Gastrocnemius medialis (tissue), 4 donors: ENCODE measurements at regions not wholly inside any gene's neighbourhood (a gene's known extent, or its start where the extent isn't known, plus 50 kb on each side); places are given as distances from the start of the nearest gene placed in this dataset.

Experiments used
- ATAC-seq, 2 donors: fragments of 150-250 bp; one replicate each; pipeline ENCODE4 v1.9.1; 2016
- DNase-seq, 2 donors: peaks; one replicate each; pipeline ENCODE4 v3.0.0-alpha.2; 2019
- H3K27ac ChIP-seq, 4 donors: fragments of 200-600 bp; sonication (generic); 1 replicate in 1 of 4; 2 replicates in 3 of 4; pipeline ENCODE4 v1.5.1; 2016 to 2018; ENCODE audit warnings: mild to moderate bottlenecking in 2 of 4, moderate library complexity in 1 of 4
- H3K27me3 ChIP-seq, 3 donors: fragments of 200-600 bp; sonication (generic) in 2 of 3; 1 replicate in 1 of 3; 2 replicates in 2 of 3; pipeline versions ENCODE4 v1.5.1 to v1.6.0; 2016 to 2019; ENCODE audit warnings: mild to moderate bottlenecking in 1 of 3, moderate library complexity in 1 of 3
- H3K36me3 ChIP-seq, 2 donors: fragments of 200-600 bp; sonication (generic) in 1 of 2; one replicate each; pipeline ENCODE4 v1.5.1; 2017 to 2018
- H3K4me1 ChIP-seq, 2 donors: fragments of 200-600 bp; sonication (generic) in 1 of 2; one replicate each; pipeline ENCODE4 v1.5.1; 2016 to 2017; ENCODE audit warnings: mild to moderate bottlenecking in 2 of 2
- H3K4me3 ChIP-seq, 4 donors: fragments of 200-600 bp; sonication (generic) in 3 of 4; 1 replicate in 1 of 4; 2 replicates in 3 of 4; pipeline ENCODE4 v1.5.1; 2016 to 2019; ENCODE audit warnings: mild to moderate bottlenecking in 2 of 4
- H3K9me3 ChIP-seq, 3 donors: fragments of 200-600 bp; sonication (generic) in 2 of 3; 1 replicate in 1 of 3; 2 replicates in 2 of 3; pipeline ENCODE4 v1.5.1; 2016 to 2019
- POLR2A ChIP-seq, 2 donors: fragments of 450-650 bp; IDR thresholded peaks; one replicate each; pipeline ENCODE4 v1.6.1; 2017; ENCODE audit warnings: antibody characterized with exemption in 2 of 2, mild to moderate bottlenecking in 2 of 2, moderate library complexity in 2 of 2
- in situ Hi-C, 4 donors: fragments of 200-750 bp; cut with MboI; loops; one replicate each; pipeline versions ENCODE4 v1.15.0 to v1.8.0; 2017; ENCODE audit warnings: low sequenced_read_pairs in 4 of 4
- intact Hi-C: fragments of 100-400 bp; cut with DNase I; formaldehyde crosslinking; loops from one replicate; pipeline ENCODE4 v1.15.1; 2023; ENCODE audit warnings: low total_unique reads
- TF ChIP-seq, protein P1 (sequence below), 5 experiments: fragments of 450-650 bp in 3 of 5; fragments of 200-600 bp in 2 of 5; sonication (generic) in 2 of 5; IDR thresholded peaks in 4 of 5; conservative IDR thresholded peaks in 1 of 5; 1 replicate in 4 of 5; 2 replicates in 1 of 5; pipeline ENCODE4 v1.5.1; 2016 to 2019; ENCODE audit warnings: antibody characterized with exemption in 5 of 5, mild to moderate bottlenecking in 3 of 5, moderate library complexity in 3 of 5

DNA sequence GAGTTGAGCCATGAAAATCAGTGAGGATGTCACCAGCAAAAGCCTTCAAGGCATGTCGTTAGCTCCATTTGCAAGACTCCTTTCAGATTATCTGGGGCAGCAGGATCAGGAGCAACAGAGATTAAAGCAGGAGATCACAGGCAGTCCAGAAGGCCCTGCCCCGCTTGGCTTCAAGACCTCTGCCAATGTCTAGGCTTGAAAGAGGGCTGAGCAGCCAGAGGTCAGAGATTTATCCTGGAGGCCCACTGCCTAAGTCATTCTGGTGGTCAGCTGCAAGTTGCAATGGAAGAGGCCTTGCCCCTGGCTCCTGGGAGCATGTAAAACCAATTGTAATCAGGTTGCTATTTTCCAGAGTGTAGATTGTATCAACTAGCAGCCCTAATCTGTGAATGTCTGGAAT is 416.5 kb downstream of the BCL11A start:
- ATAC-seq (no peak), DNase-seq (no peak)
- H3K27ac ChIP-seq: no peak overlapping the region
- H3K4me3 ChIP-seq: no peak overlapping the region
- H3K27me3 ChIP-seq: no peaks in the 10 kb centered on the region
- intact Hi-C loops (no loop called here), in situ Hi-C loops (no loop called here)
- no peaks in the 10 kb centered on the region for H3K36me3 ChIP-seq
- H3K9me3 ChIP-seq: no peaks in the 10 kb centered on the region
- TF ChIP-seq, protein P1, sequence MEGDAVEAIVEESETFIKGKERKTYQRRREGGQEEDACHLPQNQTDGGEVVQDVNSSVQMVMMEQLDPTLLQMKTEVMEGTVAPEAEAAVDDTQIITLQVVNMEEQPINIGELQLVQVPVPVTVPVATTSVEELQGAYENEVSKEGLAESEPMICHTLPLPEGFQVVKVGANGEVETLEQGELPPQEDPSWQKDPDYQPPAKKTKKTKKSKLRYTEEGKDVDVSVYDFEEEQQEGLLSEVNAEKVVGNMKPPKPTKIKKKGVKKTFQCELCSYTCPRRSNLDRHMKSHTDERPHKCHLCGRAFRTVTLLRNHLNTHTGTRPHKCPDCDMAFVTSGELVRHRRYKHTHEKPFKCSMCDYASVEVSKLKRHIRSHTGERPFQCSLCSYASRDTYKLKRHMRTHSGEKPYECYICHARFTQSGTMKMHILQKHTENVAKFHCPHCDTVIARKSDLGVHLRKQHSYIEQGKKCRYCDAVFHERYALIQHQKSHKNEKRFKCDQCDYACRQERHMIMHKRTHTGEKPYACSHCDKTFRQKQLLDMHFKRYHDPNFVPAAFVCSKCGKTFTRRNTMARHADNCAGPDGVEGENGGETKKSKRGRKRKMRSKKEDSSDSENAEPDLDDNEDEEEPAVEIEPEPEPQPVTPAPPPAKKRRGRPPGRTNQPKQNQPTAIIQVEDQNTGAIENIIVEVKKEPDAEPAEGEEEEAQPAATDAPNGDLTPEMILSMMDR (IDR thresholded peaks at IDR 0.05 in 4 of 5, conservative IDR thresholded peaks at IDR 0.05 in 1 of 5): no peak
- no peak for TF ChIP-seq POLR2A (IDR thresholded peaks at IDR 0.05)
- H3K4me1 ChIP-seq: no peaks in the 10 kb centered on the region

DNA sequence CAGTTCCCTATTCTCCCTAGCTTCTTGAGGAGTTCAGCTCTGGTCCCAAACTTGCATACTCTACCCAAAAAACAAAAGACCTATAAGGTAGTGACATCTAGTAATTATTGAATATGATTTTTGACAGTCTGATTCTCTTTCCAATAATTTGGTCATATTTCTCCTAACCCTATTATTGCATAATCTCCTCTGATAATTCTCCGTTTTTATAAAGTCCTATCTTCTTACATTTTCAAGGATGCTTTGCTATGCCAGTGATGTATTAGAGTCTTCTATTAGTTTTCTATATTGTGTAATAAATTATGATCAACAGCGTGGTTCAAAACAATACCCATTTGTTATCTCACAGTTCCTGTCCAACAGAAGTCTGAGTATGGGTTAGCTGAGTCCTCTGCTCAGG is 426.3 kb downstream of the BCL11A start:
- no peaks in the 10 kb centered on the region for H3K27me3 ChIP-seq
- H3K27ac ChIP-seq: no peak overlapping the region
- no peak overlapping the region for H3K4me3 ChIP-seq
- no peak for TF ChIP-seq POLR2A (IDR thresholded peaks at IDR 0.05)
- TF ChIP-seq, protein P1 (IDR thresholded peaks at IDR 0.05 in 4 of 5, conservative IDR thresholded peaks at IDR 0.05 in 1 of 5): no peak
- intact Hi-C loops (no loop called here), in situ Hi-C loops (no loop called here)
- no peaks in the 10 kb centered on the region for H3K9me3 ChIP-seq
- no peak for DNase-seq
- H3K4me1 ChIP-seq: no peaks in the 10 kb centered on the region
- H3K36me3 ChIP-seq: no peaks in the 10 kb centered on the region
- ATAC-seq: no peak

- no peak for TF ChIP-seq POLR2A (IDR thresholded peaks at IDR 0.05)
- TF ChIP-seq, protein P1 (IDR thresholded peaks at IDR 0.05 in 4 of 5, conservative IDR thresholded peaks at IDR 0.05 in 1 of 5): no peak
- ATAC-seq: no peak
- no peak for DNase-seq
- in situ Hi-C loops: no loop called here
- no peaks in the 10 kb centered on the region for H3K27me3 ChIP-seq
- no peak overlapping the region for H3K27ac ChIP-seq
- no peaks in the 10 kb centered on the region for H3K4me1 ChIP-seq
- no peaks in the 10 kb centered on the region for H3K9me3 ChIP-seq
- no peak overlapping the region for H3K4me3 ChIP-seq
- H3K36me3 ChIP-seq: no peaks in the 10 kb centered on the region
- intact Hi-C loops: no loop called here
Observed at GRCh38 chr2:60125611-60126426, 427.6 kb downstream of the BCL11A start.

- H3K4me3 ChIP-seq: no peak overlapping the region
- H3K4me1 ChIP-seq: no peaks in the 10 kb centered on the region
- no peaks in the 10 kb centered on the region for H3K27me3 ChIP-seq
- H3K27ac ChIP-seq: no peak overlapping the region
- TF ChIP-seq POLR2A (IDR thresholded peaks at IDR 0.05): no peak
- TF ChIP-seq, protein P1 (IDR thresholded peaks at IDR 0.05 in 4 of 5, conservative IDR thresholded peaks at IDR 0.05 in 1 of 5): no peak
- no peaks in the 10 kb centered on the region for H3K9me3 ChIP-seq
- H3K36me3 ChIP-seq: no peaks in the 10 kb centered on the region
- intact Hi-C loops: no loop called here
- DNase-seq: no peak
- no peak for ATAC-seq
- in situ Hi-C loops: no loop called here
Observed at GRCh38 chr2:60119778-60120177, 433.7 kb downstream of the BCL11A start.

- in situ Hi-C loops (no loop called here), intact Hi-C loops (no loop called here)
- no peaks in the 10 kb centered on the region for H3K4me1 ChIP-seq
- H3K27ac ChIP-seq: no peak overlapping the region
- H3K36me3 ChIP-seq: no peaks in the 10 kb centered on the region
- H3K4me3 ChIP-seq: no peak overlapping the region
- no peak for DNase-seq
- H3K9me3 ChIP-seq: no peaks in the 10 kb centered on the region
- TF ChIP-seq, protein P1 (IDR thresholded peaks at IDR 0.05 in 4 of 5, conservative IDR thresholded peaks at IDR 0.05 in 1 of 5): no peak
- TF ChIP-seq POLR2A (IDR thresholded peaks at IDR 0.05): no peak
- ATAC-seq: no peak
- no peaks in the 10 kb centered on the region for H3K27me3 ChIP-seq
Observed at GRCh38 chr2:60118917-60119316, 434.5 kb downstream of the BCL11A start.
